DOHH2 (cell line): ENCODE measurements at regions not wholly inside any gene's neighbourhood (a gene's known extent, or its start where the extent isn't known, plus 50 kb on each side); places are given as distances from the start of the nearest gene placed in this dataset.

Experiments used
- CTCF ChIP-seq: fragments of 200-600 bp; sonication (generic); IDR thresholded peaks from one replicate; pipeline ENCODE4 v1.5.1; 2014; ENCODE audit warnings: antibody characterized with exemption, mild to moderate bottlenecking, low read depth, low read length; ENCODE audit not compliant: poor library complexity, severe bottlenecking
- EZH2phosphoT487 ChIP-seq: fragments of 200-600 bp; sonication (generic); IDR thresholded peaks from 2 replicates; pipeline ENCODE4 v1.6.1; 2017; ENCODE audit warnings: borderline replicate concordance, mild to moderate bottlenecking, antibody characterized with exemption, low read length, moderate library complexity, mixed read lengths

GRCh38 chr5:168227973-168228615 is 63.4 kb upstream of the WWC1 start:
- TF ChIP-seq CTCF (no peak), EZH2phosphoT487 (no peak)
